HEK293T (cell line): ENCODE measurements at regions not wholly inside any gene's neighbourhood (a gene's known extent, or its start where the extent isn't known, plus 50 kb on each side); places are given as distances from the start of the nearest gene placed in this dataset.

Experiments
- CTCF ChIA-PET: fragments of 350-600 bp; formaldehyde crosslinking; extraction: SDS; loops from one replicate; lab custom pipeline; 2021; ENCODE audit warnings: antibody characterized with exemption, inconsistent platforms; lab: Yijun Ruan, JAX
- POLR2A ChIA-PET: fragments of 350-600 bp; formaldehyde crosslinking; extraction: SDS; loops from one replicate; lab custom pipeline; 2020; ENCODE audit warnings: antibody characterized with exemption, inconsistent platforms; lab: Yijun Ruan, JAX
- DNase-seq: peaks from one replicate; pipeline ENCODE4 v3.0.0; 2012; ENCODE audit warnings: mixed read lengths; ENCODE audit errors: extremely low spot score
- ARNT ChIP-seq: fragments of 450-650 bp; IDR thresholded peaks from 2 replicates; pipeline ENCODE4 v1.6.1; 2017; ENCODE audit warnings: mild to moderate bottlenecking
- BHLHE40 ChIP-seq: fragments of 450-650 bp; IDR thresholded peaks from 2 replicates; pipeline ENCODE4 v1.6.1; 2016; ENCODE audit warnings: mild to moderate bottlenecking, moderate library complexity, borderline replicate concordance
- CTBP1 ChIP-seq: fragments of 450-650 bp; IDR thresholded peaks from 2 replicates; pipeline ENCODE4 v1.6.1; 2016; ENCODE audit warnings: borderline replicate concordance
- ELF4 ChIP-seq: fragments of 450-650 bp; IDR thresholded peaks from 2 replicates; pipeline ENCODE4 v1.6.1; 2017; ENCODE audit warnings: antibody characterized with exemption
- FOXA1 ChIP-seq: fragments of 450-650 bp; IDR thresholded peaks from 2 replicates; pipeline ENCODE4 v1.6.1; 2016; ENCODE audit warnings: mild to moderate bottlenecking
- FOXK2 ChIP-seq: fragments of 450-650 bp; IDR thresholded peaks from 2 replicates; pipeline ENCODE4 v1.6.1; 2016; ENCODE audit warnings: mild to moderate bottlenecking
- FOXM1 ChIP-seq: fragments of 450-650 bp; IDR thresholded peaks from 2 replicates; pipeline ENCODE4 v1.6.1; 2017; ENCODE audit warnings: mild to moderate bottlenecking, borderline replicate concordance
- HDGF ChIP-seq: fragments of 450-650 bp; IDR thresholded peaks from 2 replicates; pipeline ENCODE4 v1.6.1; 2017; ENCODE audit warnings: antibody characterized with exemption, borderline replicate concordance
- L3MBTL2 ChIP-seq: fragments of 450-650 bp; conservative IDR thresholded peaks from 2 replicates; pipeline ENCODE4 v1.6.1; 2016; ENCODE audit warnings: mild to moderate bottlenecking
- LEF1 ChIP-seq: fragments of 450-650 bp; IDR thresholded peaks from 2 replicates; pipeline ENCODE4 v1.6.1; 2017; ENCODE audit warnings: mild to moderate bottlenecking, borderline replicate concordance
- NFRKB ChIP-seq: fragments of 450-650 bp; IDR thresholded peaks from 2 replicates; pipeline ENCODE4 v1.6.1; 2016; ENCODE audit warnings: mild to moderate bottlenecking, moderate library complexity
- PKNOX1 ChIP-seq: fragments of 450-650 bp; IDR thresholded peaks from 2 replicates; pipeline ENCODE4 v1.6.1; 2016
- SP1 ChIP-seq: fragments of 450-650 bp; IDR thresholded peaks from 2 replicates; pipeline ENCODE4 v1.6.1; 2017
- SUZ12 ChIP-seq: fragments of 450-650 bp; IDR thresholded peaks from 2 replicates; pipeline ENCODE4 v1.6.1; 2016; ENCODE audit warnings: mild to moderate bottlenecking
- TARDBP ChIP-seq: fragments of 450-650 bp; IDR thresholded peaks from 2 replicates; pipeline ENCODE4 v1.6.1; 2016
- ZNF384 ChIP-seq: fragments of 450-650 bp; IDR thresholded peaks from 2 replicates; pipeline ENCODE4 v1.6.1; 2016

- CTCF ChIA-PET, result no interaction called here
Observed at GRCh38 chr6:11426571-11426970, 111.0 kb upstream of the TMEM170B start.

DNA sequence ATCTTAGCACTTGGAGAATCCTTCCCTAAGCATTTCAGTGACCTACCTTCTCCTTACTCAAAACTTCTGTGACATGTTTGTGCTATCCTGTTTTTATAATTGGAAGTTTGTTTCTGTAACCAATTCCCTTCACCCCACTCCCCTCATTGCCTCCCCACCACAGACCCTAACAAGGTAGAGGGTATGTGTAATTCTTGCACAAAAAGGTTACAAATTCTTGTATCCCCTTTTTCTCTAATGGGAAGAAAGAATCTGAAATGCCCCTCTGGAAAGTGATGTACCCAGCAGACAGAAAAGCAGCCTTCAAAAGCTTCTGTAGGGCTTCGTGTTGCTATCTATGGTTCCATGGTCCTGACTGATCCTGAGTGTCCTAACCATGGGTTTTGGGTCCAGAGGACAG lies 111.7 kb upstream of the TMEM170B start:
- DNase-seq, result no peak
- CTCF ChIA-PET, result no interaction called here
- POLR2A ChIA-PET, result no interaction called here
- TF ChIP-seq FOXK2 (no peak), BHLHE40 (no peak), HDGF (no peak), ARNT (no peak), ZNF384 (no peak), FOXM1 (no peak), ELF4 (no peak), L3MBTL2 (no peak), FOXA1 (no peak), SUZ12 (no peak), PKNOX1 (no peak), NFRKB (no peak), SP1 (no peak), TARDBP (no peak), LEF1 (no peak), CTBP1 (no peak)

More at GRCh38 chr6:11426571-11426970, 111.0 kb upstream of the TMEM170B start:
- TF ChIP-seq ARNT (no peak), NFRKB (no peak), CTBP1 (no peak), ELF4 (no peak), ZNF384 (no peak), HDGF (no peak), FOXA1 (no peak), FOXK2 (no peak), L3MBTL2 (no peak), FOXM1 (no peak), LEF1 (no peak), SUZ12 (no peak), PKNOX1 (no peak), TARDBP (no peak), BHLHE40 (no peak), SP1 (no peak)
- POLR2A ChIA-PET, result no interaction called here
- DNase-seq, result no peak

DNA sequence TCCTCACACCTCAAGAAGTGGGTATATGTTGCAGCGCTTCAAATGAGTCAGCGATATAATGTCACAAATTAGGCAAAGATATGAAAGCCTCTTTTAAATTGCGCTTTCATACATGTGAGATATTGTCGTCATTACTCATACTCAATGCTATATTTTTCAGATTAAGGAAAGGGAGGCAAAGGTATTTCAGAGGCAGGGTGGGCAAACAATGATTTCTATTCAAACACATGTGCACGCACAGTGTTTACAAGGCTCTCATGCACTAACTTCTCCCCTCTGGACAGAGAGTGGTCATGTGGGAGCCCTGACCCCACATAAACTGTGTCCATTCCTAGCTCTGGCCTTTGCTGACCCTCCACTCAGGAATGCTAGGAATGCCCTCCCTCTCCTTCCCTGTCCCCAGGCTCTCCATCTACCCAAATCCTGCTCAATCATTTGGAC lies 112.1 kb upstream of the TMEM170B start:
- POLR2A ChIA-PET, result no interaction called here
- CTCF ChIA-PET, result no interaction called here

DNA sequence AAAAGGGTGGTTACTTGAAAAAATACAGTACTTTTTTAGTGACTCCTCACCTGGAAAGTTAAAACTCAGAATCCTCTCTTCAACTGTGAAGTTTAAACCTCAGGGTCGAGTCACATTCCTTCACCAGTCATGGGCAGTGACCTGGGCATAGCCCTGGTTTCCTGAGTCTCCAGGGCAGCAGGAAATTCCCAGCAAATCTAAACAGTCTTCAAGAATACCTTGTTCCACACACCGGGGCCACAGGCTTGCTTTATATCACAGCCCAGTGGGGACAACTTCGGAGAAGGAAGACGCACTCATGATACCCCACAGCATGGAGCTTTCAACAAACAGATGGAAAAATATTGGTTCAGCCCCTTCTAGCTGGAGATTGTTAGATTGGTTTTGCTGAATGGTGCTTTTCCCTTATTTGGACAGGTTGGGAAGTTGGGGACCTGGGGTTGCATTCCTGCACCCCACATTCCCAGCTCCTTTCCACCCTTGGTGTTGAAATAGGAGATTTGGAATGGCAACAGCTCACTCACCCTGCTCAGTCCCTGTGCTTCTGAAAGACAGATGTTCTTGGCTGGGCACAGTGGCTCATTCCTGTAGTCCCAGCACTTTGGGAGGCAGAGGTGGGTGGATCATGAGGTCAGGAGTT lies 113.0 kb upstream of the TMEM170B start:
- ChIA-PET POLR2A (no interaction called here), CTCF (no interaction called here)
- DNase-seq, result no peak
- TF ChIP-seq TARDBP (no peak), FOXA1 (no peak), LEF1 (no peak), ELF4 (no peak), CTBP1 (no peak), L3MBTL2 (no peak), HDGF (no peak), ZNF384 (no peak), SP1 (no peak), PKNOX1 (no peak), SUZ12 (no peak)

More for the DNA sequence above, 112.1 kb upstream of the TMEM170B start:
- no peak for DNase-seq
- no peak for TF ChIP-seq SUZ12
- no peak for TF ChIP-seq L3MBTL2
- TF ChIP-seq HDGF, result no peak
- no peak for TF ChIP-seq TARDBP
- no peak for TF ChIP-seq ELF4
- no peak for TF ChIP-seq ARNT
- no peak for TF ChIP-seq FOXK2
- no peak for TF ChIP-seq SP1
- TF ChIP-seq ZNF384, result no peak
- no peak for TF ChIP-seq BHLHE40
- no peak for TF ChIP-seq NFRKB

DNA sequence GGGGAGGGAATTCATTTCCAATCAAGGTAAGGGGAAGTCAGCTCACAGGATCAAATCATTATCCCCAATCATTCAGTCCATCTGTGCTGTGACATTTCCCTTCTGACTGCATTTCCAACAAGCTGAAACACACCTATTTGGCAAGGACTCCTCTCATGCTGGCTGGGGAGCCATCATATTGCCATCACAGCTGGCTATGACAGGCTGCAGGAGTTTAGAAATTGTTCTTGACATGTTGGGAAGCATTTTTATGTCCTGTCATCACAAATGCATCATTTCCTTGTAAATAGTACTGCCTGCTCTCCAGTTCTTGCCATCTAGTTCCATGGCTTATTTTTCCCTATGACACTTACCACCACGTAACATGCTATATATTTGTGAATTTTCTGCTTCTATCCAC lies 113.9 kb upstream of the TMEM170B start:
- TF ChIP-seq TARDBP (no peak), FOXM1 (no peak), ARNT (no peak), SP1 (no peak), HDGF (no peak), FOXK2 (no peak), SUZ12 (no peak), L3MBTL2 (no peak), BHLHE40 (no peak), LEF1 (no peak), PKNOX1 (no peak), ELF4 (no peak), ZNF384 (no peak), NFRKB (no peak), FOXA1 (no peak), CTBP1 (no peak)
- ChIA-PET POLR2A (no interaction called here), CTCF (interaction anchor here (0.6 kb wide), 1 partner anchor 899 kb away, joined by 5 read pairs; no protein-coding TSS in a partner anchor)
- no peak for DNase-seq
